Mucosa of rectum (tissue), 2 donors: ENCODE measurements at regions not wholly inside any gene's neighbourhood (a gene's known extent, or its start where the extent isn't known, plus 50 kb on each side); places are given as distances from the start of the nearest gene placed in this dataset.
"Not testable (repeated sequence)": the region's sequence is repeated elsewhere in the genome, so short reads cannot be mapped to it uniquely, and the experiment has no call there.

Experiments
- H3K27ac ChIP-seq, 2 donors: one replicate each; pipeline ENCODE4 v1.7.0; 2013; ENCODE audit warnings: inconsistent platforms in 2 of 2, low read depth in 2 of 2, low read length in 2 of 2
- H3K27me3 ChIP-seq, 2 donors: one replicate each; pipeline ENCODE4 v1.7.0; 2013; ENCODE audit warnings: low read length in 2 of 2; ENCODE audit not compliant: control insufficient read depth in 2 of 2, insufficient read depth in 2 of 2
- H3K36me3 ChIP-seq, 2 donors: one replicate each; pipeline ENCODE4 v1.7.0; 2013; ENCODE audit warnings: low read length in 2 of 2; ENCODE audit not compliant: control insufficient read depth in 2 of 2, insufficient read depth in 2 of 2
- H3K4me1 ChIP-seq, 2 donors: one replicate each; pipeline ENCODE4 v1.7.0; 2013; ENCODE audit warnings: low read length in 2 of 2, mild to moderate bottlenecking in 1 of 2; ENCODE audit not compliant: control insufficient read depth in 2 of 2, insufficient read depth in 2 of 2
- H3K4me3 ChIP-seq, 2 donors: one replicate each; pipeline ENCODE4 v1.7.0; 2013; ENCODE audit warnings: low read length in 2 of 2
- H3K9ac ChIP-seq, 2 donors: one replicate each; pipeline ENCODE4 v1.7.0; 2013; ENCODE audit warnings: low read length in 2 of 2, low read depth in 1 of 2, mild to moderate bottlenecking in 1 of 2
- H3K9me3 ChIP-seq, 2 donors: one replicate each; pipeline ENCODE4 v1.7.0; 2013; ENCODE audit warnings: low read length in 2 of 2; ENCODE audit not compliant: control insufficient read depth in 2 of 2
- donor health status: healthy.
- donor health status: Normal muscosa, but diverticular disease.

GRCh38 chr6:112689183-112689858 lies 342.2 kb downstream of the RFPL4B start:
- H3K36me3 ChIP-seq, H3K9me3 ChIP-seq, H3K4me1 ChIP-seq, H3K9ac ChIP-seq, H3K4me3 ChIP-seq, H3K27ac ChIP-seq, H3K27me3 ChIP-seq: not testable (repeated sequence)

- Histone ChIP-seq H3K27me3 (no peaks in the 10 kb centered on the region), H3K9me3 (no peaks in the 10 kb centered on the region), H3K27ac (no peak overlapping the region), H3K36me3 (no peaks in the 10 kb centered on the region), H3K9ac (no peak overlapping the region), H3K4me3 (no peak overlapping the region), H3K4me1 (no peaks in the 10 kb centered on the region)
Measured at GRCh38 chr6:112690497-112691202, 343.5 kb downstream of the RFPL4B start.

- Histone ChIP-seq H3K27ac (no peak overlapping the region), H3K9me3 (no peaks in the 10 kb centered on the region), H3K27me3 (no peaks in the 10 kb centered on the region), H3K9ac (no peak overlapping the region), H3K4me3 (no peak overlapping the region), H3K4me1 (no peaks in the 10 kb centered on the region), H3K36me3 (no peaks in the 10 kb centered on the region)
Measured at GRCh38 chr6:112691289-112691688, 344.2 kb downstream of the RFPL4B start.

- Histone ChIP-seq H3K4me1 (no peaks in the 10 kb centered on the region), H3K36me3 (no peaks in the 10 kb centered on the region), H3K9ac (no peak overlapping the region), H3K27me3 (no peaks in the 10 kb centered on the region), H3K9me3 (no peaks in the 10 kb centered on the region), H3K27ac (no peak overlapping the region), H3K4me3 (no peak overlapping the region)
Measured at GRCh38 chr6:112695001-112695400, 347.9 kb downstream of the RFPL4B start.

- H3K4me3 ChIP-seq = no peak overlapping the region
- H3K4me1 ChIP-seq = no peaks in the 10 kb centered on the region
- no peak overlapping the region for H3K9ac ChIP-seq
- H3K27ac ChIP-seq = no peak overlapping the region
- H3K27me3 ChIP-seq = no peaks in the 10 kb centered on the region
- H3K36me3 ChIP-seq = no peaks in the 10 kb centered on the region
- H3K9me3 ChIP-seq = no peaks in the 10 kb centered on the region
Measured at GRCh38 chr6:112697265-112697664, 350.1 kb downstream of the RFPL4B start.

- Histone ChIP-seq H3K9me3 (no peaks in the 10 kb centered on the region), H3K36me3 (no peaks in the 10 kb centered on the region), H3K27ac (no peak overlapping the region), H3K4me1 (no peaks in the 10 kb centered on the region), H3K9ac (no peak overlapping the region), H3K4me3 (no peak overlapping the region), H3K27me3 (no peaks in the 10 kb centered on the region)
Measured at GRCh38 chr6:112701201-112701600, 354.1 kb downstream of the RFPL4B start.

GRCh38 chr6:112710710-112711109 lies 363.6 kb downstream of the RFPL4B start:
- Histone ChIP-seq H3K36me3 (no peaks in the 10 kb centered on the region), H3K27ac (no peak overlapping the region), H3K27me3 (no peaks in the 10 kb centered on the region), H3K9ac (no peak overlapping the region), H3K9me3 (no peaks in the 10 kb centered on the region), H3K4me3 (no peak overlapping the region), H3K4me1 (no peaks in the 10 kb centered on the region)

- no peaks in the 10 kb centered on the region for H3K9me3 ChIP-seq
Measured at GRCh38 chr6:112713402-112713801, 366.3 kb downstream of the RFPL4B start.

GRCh38 chr6:112717401-112717800 lies 370.3 kb downstream of the RFPL4B start:
- no peaks in the 10 kb centered on the region for H3K4me1 ChIP-seq
- H3K9me3 ChIP-seq = no peaks in the 10 kb centered on the region
- H3K4me3 ChIP-seq = no peak overlapping the region
- H3K27ac ChIP-seq = no peak overlapping the region
- H3K36me3 ChIP-seq = no peaks in the 10 kb centered on the region
- no peak overlapping the region for H3K9ac ChIP-seq
- H3K27me3 ChIP-seq = no peaks in the 10 kb centered on the region

More at GRCh38 chr6:112713402-112713801, 366.3 kb downstream of the RFPL4B start:
- H3K4me1 ChIP-seq = no peaks in the 10 kb centered on the region
- H3K27me3 ChIP-seq = no peaks in the 10 kb centered on the region
- H3K4me3 ChIP-seq = no peak overlapping the region
- H3K36me3 ChIP-seq = no peaks in the 10 kb centered on the region
- no peak overlapping the region for H3K9ac ChIP-seq
- no peak overlapping the region for H3K27ac ChIP-seq

GRCh38 chr6:112717856-112718255 lies 370.7 kb downstream of the RFPL4B start:
- Histone ChIP-seq H3K36me3 (no peaks in the 10 kb centered on the region), H3K4me3 (no peak overlapping the region), H3K9me3 (no peaks in the 10 kb centered on the region), H3K9ac (no peak overlapping the region), H3K4me1 (no peaks in the 10 kb centered on the region), H3K27ac (no peak overlapping the region), H3K27me3 (no peaks in the 10 kb centered on the region)
